DND-41 (cell line): ENCODE measurements at regions not wholly inside any gene's neighbourhood (a gene's known extent, or its start where the extent isn't known, plus 50 kb on each side); places are given as distances from the start of the nearest gene placed in this dataset.

ENCODE experiments used
- ATAC-seq: fragments of 200-7000 bp; cut with Tn5 transposase; 3 replicates; pipeline ENCODE4 v1.9.1; 2021; ENCODE audit warnings: low read depth; ENCODE audit not compliant: insufficient read depth
- DNase-seq: peaks from one replicate; pipeline ENCODE4 v3.0.0-alpha.2; 2020
- H2AFZ ChIP-seq: 2 replicates; pipeline ENCODE4 v1.6.0; 2012; ENCODE audit warnings: low read depth, low read length
- H3K27ac ChIP-seq: 2 replicates; pipeline ENCODE4 v1.5.1; 2012; ENCODE audit warnings: low read length, inconsistent platforms
- H3K27me3 ChIP-seq: fragments of 200-600 bp; sonication (generic); 2 replicates; pipeline ENCODE4 v1.6.0; 2012; ENCODE audit warnings: low read length, mild to moderate bottlenecking, inconsistent platforms; ENCODE audit not compliant: insufficient read depth, poor library complexity
- H3K36me3 ChIP-seq: 2 replicates; pipeline ENCODE4 v1.5.1; 2012; ENCODE audit warnings: low read length, inconsistent platforms; ENCODE audit not compliant: insufficient read depth
- H3K4me1 ChIP-seq: 2 replicates; pipeline ENCODE4 v1.5.1; 2012; ENCODE audit warnings: mild to moderate bottlenecking, low read length; ENCODE audit not compliant: insufficient read depth
- H3K4me2 ChIP-seq: 2 replicates; pipeline ENCODE4 v1.6.0; 2012; ENCODE audit warnings: mild to moderate bottlenecking, moderate library complexity, low read length, inconsistent platforms; ENCODE audit not compliant: insufficient read depth
- H3K4me3 ChIP-seq, 2 experiments: fragments of 200-600 bp in 1 of 2; shearing (Covaris generic) in 1 of 2; 2 replicates each; pipeline ENCODE4 v1.5.1; 2012 to 2016; ENCODE audit warnings: inconsistent platforms in 2 of 2, low read length in 2 of 2, mild to moderate bottlenecking in 2 of 2, low read depth in 1 of 2, moderate library complexity in 1 of 2
- H3K79me2 ChIP-seq: 2 replicates; pipeline ENCODE4 v1.6.0; 2012; ENCODE audit warnings: low read length, inconsistent platforms; ENCODE audit not compliant: insufficient read depth
- H3K9ac ChIP-seq: 2 replicates; pipeline ENCODE4 v1.6.0; 2012; ENCODE audit warnings: low read depth, mild to moderate bottlenecking, inconsistent platforms, low read length, moderate library complexity
- H3K9me3 ChIP-seq: 2 replicates; pipeline ENCODE4 v1.5.1; 2012; ENCODE audit warnings: low read length, moderate library complexity, mild to moderate bottlenecking, inconsistent platforms; ENCODE audit not compliant: insufficient read depth, severe bottlenecking
- H4K20me1 ChIP-seq: 2 replicates; pipeline ENCODE4 v1.6.0; 2012; ENCODE audit warnings: low read length; ENCODE audit not compliant: insufficient read depth
- EZH2 ChIP-seq: IDR thresholded peaks from 3 replicates; pipeline ENCODE4 v1.6.1; 2012; ENCODE audit warnings: borderline replicate concordance, low read depth, mild to moderate bottlenecking, moderate library complexity, low read length, inconsistent platforms; ENCODE audit not compliant: severe bottlenecking
- TF ChIP-seq, protein P1 (sequence below): IDR thresholded peaks from 2 replicates; pipeline ENCODE4 v1.5.1; 2012; ENCODE audit warnings: borderline replicate concordance, low read length, moderate library complexity, mild to moderate bottlenecking; ENCODE audit not compliant: poor library complexity, severe bottlenecking; ENCODE audit errors: extremely low read depth

DNA sequence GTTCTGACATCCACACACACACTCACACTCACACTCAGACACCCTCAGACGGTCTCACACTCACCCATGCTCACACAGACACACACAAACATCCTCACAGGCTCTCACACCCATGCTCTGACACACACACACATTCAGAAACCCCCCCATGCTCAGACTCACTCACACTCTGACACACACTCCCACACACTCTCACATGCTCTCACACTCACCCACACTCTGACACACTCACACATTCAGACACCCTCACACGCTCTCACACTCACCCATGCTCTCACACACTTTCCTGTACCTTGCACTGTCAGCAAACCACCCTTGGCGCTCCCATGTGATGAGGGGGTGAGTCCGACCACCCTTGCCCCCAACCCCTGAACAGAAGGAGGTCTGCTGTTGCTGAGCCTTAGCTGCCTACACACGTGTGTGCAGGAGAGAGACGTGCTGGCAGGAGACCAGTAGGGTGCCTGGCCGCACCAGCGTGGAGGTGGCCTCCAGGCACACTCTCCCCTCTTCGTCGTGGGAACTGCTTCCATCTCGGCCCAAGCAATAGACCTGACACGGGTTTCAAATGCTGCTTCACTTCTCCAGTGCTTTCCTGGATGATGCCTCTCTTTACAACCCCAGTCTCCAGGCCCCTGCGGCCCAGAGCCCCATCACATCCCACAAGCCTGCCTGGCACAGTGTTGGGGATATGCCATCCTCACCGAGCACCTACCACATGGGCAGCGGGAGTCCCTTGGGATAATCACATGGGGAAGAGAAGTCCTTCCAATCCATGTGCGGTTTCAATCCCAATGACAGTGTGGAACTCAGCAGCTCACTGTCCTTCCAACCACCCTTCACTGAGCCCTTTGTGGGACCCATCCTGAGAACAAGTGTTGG is 267.8 kb upstream of the FOXF1 start:
- Histone ChIP-seq H2AFZ (no peak overlapping the region), H3K27ac (no peak overlapping the region), H3K4me2 (no peak overlapping the region), H3K79me2 (no peaks in the 10 kb centered on the region), H3K27me3 (peaks cover 8% of the 10 kb centered on the region), H4K20me1 (no peaks in the 10 kb centered on the region), H3K36me3 (no peaks in the 10 kb centered on the region), H3K9me3 (no peaks in the 10 kb centered on the region), H3K4me1 (no peaks in the 10 kb centered on the region), H3K9ac (no peak overlapping the region), H3K4me3 (no peak overlapping the region)
- no peak for TF ChIP-seq EZH2
- TF ChIP-seq, protein P1, sequence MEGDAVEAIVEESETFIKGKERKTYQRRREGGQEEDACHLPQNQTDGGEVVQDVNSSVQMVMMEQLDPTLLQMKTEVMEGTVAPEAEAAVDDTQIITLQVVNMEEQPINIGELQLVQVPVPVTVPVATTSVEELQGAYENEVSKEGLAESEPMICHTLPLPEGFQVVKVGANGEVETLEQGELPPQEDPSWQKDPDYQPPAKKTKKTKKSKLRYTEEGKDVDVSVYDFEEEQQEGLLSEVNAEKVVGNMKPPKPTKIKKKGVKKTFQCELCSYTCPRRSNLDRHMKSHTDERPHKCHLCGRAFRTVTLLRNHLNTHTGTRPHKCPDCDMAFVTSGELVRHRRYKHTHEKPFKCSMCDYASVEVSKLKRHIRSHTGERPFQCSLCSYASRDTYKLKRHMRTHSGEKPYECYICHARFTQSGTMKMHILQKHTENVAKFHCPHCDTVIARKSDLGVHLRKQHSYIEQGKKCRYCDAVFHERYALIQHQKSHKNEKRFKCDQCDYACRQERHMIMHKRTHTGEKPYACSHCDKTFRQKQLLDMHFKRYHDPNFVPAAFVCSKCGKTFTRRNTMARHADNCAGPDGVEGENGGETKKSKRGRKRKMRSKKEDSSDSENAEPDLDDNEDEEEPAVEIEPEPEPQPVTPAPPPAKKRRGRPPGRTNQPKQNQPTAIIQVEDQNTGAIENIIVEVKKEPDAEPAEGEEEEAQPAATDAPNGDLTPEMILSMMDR, result no peak
- DNase-seq, result no peak
- no peak for ATAC-seq

DNA sequence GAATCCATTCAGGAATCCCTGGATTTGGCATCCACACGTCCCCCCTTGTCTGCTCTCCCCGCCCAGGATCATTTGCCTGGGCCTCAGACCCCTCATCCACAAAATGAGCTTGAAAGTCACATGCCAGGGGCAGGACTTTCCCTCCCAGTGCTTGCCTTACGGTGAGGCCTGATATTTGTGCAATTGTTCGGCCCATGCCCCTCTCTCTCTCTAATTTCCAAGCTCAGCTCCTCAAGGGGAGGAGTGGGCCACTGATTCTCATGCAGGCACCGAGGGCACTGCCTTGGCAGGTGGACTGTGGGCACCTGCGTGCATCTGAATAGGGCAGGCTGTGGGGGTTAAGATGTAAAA is 267.2 kb upstream of the FOXF1 start:
- no peaks in the 10 kb centered on the region for H3K4me1 ChIP-seq
- no peaks in the 10 kb centered on the region for H3K36me3 ChIP-seq
- H2AFZ ChIP-seq, result no peak overlapping the region
- DNase-seq, result no peak
- no peak overlapping the region for H3K4me2 ChIP-seq
- H3K4me3 ChIP-seq, result no peak overlapping the region
- no peaks in the 10 kb centered on the region for H4K20me1 ChIP-seq
- no peaks in the 10 kb centered on the region for H3K79me2 ChIP-seq
- no peak overlapping the region for H3K27ac ChIP-seq
- no peak for TF ChIP-seq EZH2
- TF ChIP-seq, protein P1, result no peak
- no peak for ATAC-seq
- H3K9ac ChIP-seq, result no peak overlapping the region
- H3K9me3 ChIP-seq, result no peaks in the 10 kb centered on the region
- H3K27me3 ChIP-seq, result peaks cover 8% of the 10 kb centered on the region

GRCh38 chr16:86243571-86244154 is 266.7 kb upstream of the FOXF1 start:
- Histone ChIP-seq H3K9me3 (no peaks in the 10 kb centered on the region), H2AFZ (no peak overlapping the region), H3K4me2 (no peak overlapping the region), H3K36me3 (no peaks in the 10 kb centered on the region), H3K27ac (no peak overlapping the region), H3K27me3 (peaks cover 8% of the 10 kb centered on the region), H3K4me1 (no peaks in the 10 kb centered on the region), H3K79me2 (no peaks in the 10 kb centered on the region), H3K4me3 (no peak overlapping the region), H4K20me1 (no peaks in the 10 kb centered on the region), H3K9ac (no peak overlapping the region)
- TF ChIP-seq, protein P1, result no peak
- TF ChIP-seq EZH2, result no peak
- ATAC-seq (no peak), DNase-seq (no peak)
